ENCODE measurements at regions not wholly inside any gene's neighbourhood (a gene's known extent, or its start where the extent isn't known, plus 50 kb on each side); places are given as distances from the start of the nearest gene placed in this dataset.
"Not testable (repeated sequence)": the region's sequence is repeated elsewhere in the genome, so short reads cannot be mapped to it uniquely, and the experiment has no call there.

DNA sequence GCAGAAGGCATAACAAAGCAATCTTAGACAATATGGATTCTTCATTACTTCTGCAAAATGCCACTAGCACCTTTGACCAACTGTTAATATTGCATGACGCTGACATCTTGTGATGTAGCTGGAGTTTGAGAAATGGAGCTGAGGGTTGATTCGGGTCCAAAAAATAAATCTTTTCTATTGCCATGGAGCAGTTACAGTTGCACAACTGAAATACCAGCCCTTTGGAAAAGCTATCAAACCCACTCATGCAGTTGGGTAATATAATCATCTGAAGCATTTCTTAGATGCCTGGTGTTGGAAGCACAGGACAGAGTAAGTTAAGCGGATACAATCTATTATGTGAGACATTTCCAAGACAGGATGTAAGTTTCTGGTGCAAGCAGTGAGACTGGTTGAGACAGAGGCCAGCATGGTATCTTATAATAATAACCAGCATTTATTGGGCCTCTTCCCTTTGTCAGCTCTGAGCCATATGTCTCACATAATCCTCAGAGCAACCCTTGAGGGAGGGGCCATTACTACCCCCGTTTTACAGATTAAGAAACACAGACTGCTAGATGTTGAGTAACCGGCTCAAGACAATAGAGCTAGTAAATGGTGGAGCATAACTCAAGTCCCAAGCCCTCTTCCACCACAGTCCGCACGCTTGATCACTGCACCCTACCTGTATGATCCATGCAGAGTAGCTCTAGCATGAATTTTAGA lies 74.9 kb upstream of the CAPRIN1 start:
- DNase-seq (ENCODE audit: low spot score) = no peak
- in situ Hi-C loops (cut with HindIII; ENCODE audit: low sequenced_read_pairs) = no loop called here

- in situ Hi-C loops (cut with HindIII; ENCODE audit: low sequenced_read_pairs) = no loop called here
- no peak for DNase-seq (ENCODE audit: low spot score)
Measured at GRCh38 chr11:33974804-33975203, 76.7 kb upstream of the CAPRIN1 start.

- in situ Hi-C loops (cut with HindIII; ENCODE audit: low sequenced_read_pairs); DNase-seq (ENCODE audit: low spot score): not testable (repeated sequence)
Measured at GRCh38 chr11:33971530-33971929, 79.7 kb upstream of the LMO2 start.

GRCh38 chr11:33970984-33971466 lies 79.1 kb upstream of the LMO2 start:
- in situ Hi-C loops (cut with HindIII; ENCODE audit: low sequenced_read_pairs) = no loop called here
- DNase-seq (ENCODE audit: low spot score) = peak; percentile 73

DNA sequence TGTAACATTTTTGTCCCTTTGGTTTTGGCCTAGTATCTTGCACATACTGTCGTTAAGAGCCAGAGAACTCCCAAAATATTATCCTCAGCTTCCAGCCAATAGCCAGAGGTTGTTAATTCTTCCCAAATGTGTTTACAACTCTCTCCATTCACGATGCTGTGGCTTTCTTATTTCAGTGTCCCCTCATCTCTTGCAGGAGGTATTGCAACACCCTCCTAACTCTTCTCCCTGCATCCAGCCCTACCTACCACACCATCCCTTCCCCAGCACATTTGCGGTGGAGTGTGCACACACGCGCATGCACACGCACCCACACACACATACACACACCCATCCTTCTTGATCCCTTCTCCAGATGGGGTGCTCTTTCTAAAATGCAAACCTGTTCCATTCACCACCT lies 75.6 kb upstream of the LMO2 start:
- no peak for DNase-seq (ENCODE audit: low spot score)
- in situ Hi-C loops (cut with HindIII; ENCODE audit: low sequenced_read_pairs) = no loop called here

DNA sequence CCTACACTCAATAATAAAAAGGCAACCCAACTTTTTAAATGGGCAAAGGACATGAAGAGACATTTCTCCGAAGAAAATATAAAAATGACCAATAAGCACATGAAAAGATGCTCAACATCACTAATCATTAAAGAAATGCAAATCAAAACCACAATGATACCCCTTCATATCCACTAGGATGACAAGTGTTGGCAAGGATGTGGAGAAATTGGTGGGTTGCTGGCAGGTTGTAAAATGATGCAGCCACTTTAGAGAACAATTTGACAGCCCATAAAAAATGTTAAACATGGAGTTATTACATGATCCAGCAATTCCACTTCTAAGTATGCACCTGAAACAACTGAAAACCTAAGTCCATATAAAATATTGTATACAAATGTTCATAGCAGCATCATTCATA lies 73.2 kb upstream of the LMO2 start:
- DNase-seq (ENCODE audit: low spot score) = no peak
- in situ Hi-C loops (cut with HindIII; ENCODE audit: low sequenced_read_pairs) = no loop called here

- no peak for DNase-seq (ENCODE audit: low spot score)
- in situ Hi-C loops (cut with HindIII; ENCODE audit: low sequenced_read_pairs) = no loop called here
Measured at GRCh38 chr11:33959855-33960400, 68.1 kb upstream of the LMO2 start.

- no peak for DNase-seq (ENCODE audit: low spot score)
- in situ Hi-C loops (cut with HindIII; ENCODE audit: low sequenced_read_pairs) = no loop called here
Measured at GRCh38 chr11:33957304-33957917, 65.5 kb upstream of the LMO2 start.

DNA sequence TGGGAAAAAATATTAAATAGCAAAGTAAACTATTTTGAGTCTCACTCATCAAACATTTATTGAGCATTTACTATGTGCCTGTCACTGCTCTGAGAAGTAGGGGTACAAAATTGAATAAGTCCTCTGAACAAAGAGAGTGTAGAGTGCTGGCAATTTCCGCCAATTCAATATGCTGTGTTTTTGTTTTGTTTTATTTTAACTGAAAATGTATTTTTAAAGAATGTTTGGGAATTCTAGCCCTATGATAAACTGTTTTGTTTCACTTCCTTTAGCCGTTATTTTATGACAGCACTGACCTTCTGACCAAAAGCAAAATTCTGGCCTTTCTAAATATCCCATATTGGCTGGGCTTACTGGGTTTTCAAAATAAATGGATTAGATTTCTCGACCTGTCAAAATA lies 64.7 kb upstream of the LMO2 start:
- in situ Hi-C loops (cut with HindIII; ENCODE audit: low sequenced_read_pairs) = no loop called here
- DNase-seq (ENCODE audit: low spot score) = no peak

DNA sequence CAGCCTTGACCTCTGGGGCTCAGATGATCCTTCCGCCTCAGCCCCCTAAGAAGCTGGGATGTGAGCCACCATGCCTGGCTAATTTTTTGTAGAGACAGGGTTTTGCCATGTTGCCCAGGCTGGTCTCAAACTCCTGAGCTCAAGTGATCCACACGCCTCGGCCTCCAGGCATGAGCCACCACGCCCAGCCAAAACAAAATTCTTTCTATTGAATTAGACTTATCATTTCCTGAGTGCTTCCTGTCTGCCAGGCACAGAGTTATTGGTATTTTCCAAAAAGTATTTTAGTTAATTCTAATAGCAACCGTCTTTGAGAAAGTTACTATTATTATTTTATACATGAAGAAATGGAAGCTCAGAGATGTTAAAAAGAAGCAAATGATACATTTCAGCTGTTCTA lies 61.4 kb upstream of the LMO2 start:
- in situ Hi-C loops (cut with HindIII; ENCODE audit: low sequenced_read_pairs) = no loop called here
- no peak for DNase-seq (ENCODE audit: low spot score)

DNA sequence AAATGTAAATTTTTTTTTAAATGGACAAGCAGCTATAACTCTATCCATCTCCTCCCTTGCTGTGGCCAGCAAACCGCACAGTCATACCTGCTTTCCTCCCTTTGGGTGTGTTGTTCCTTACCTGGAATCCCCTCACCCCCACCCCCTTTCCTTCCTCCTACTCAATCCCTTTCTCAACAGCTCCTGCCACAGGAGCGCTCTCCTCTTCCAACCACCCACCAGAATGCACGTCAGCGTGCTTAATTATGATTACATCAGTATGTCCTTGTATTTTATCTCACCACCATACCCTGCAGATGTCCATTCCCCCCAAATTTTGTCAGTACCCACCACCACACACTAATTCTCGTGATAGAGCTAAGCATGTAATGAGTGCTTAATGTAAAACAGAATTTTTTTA lies 60.9 kb upstream of the LMO2 start:
- in situ Hi-C loops (cut with HindIII; ENCODE audit: low sequenced_read_pairs) = no loop called here
- no peak for DNase-seq (ENCODE audit: low spot score)

DNA sequence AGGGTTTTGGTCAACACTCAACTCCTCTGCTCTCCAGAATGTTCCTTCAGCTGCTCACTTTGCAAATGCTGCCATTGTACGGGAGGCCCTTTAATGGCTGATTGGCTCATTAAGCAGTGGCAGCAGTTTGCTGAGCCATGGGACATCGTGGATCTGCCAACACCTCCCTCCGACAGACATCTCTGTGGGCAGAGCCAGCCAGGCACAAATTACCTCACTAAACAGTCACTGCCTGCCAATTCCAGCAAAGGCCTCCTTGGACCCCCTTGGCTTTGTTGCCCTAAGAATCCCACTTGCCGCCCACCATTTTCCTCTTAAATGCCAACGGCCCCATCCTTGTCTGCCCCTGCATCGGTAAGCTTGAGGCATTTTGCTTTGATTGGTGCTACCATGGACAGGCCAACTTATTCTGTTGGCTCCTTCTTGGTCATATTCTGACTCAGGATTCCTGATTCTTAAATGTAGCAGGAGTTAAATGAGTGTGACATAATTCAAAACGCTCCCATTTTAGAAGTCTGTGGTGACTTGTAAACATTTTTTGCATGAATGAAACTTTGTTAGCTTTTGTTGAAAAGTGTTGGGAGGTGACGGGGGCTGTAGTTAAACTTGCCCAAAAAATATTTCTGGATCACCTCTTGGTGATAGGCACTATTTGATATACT lies 57.5 kb upstream of the LMO2 start:
- in situ Hi-C loops (cut with HindIII; ENCODE audit: low sequenced_read_pairs) = no loop called here
- peak; percentile 91 for DNase-seq (ENCODE audit: low spot score)

GRCh38 chr11:33948494-33948893 lies 56.6 kb upstream of the LMO2 start:
- in situ Hi-C loops (cut with HindIII; ENCODE audit: low sequenced_read_pairs) = no loop called here
- DNase-seq (ENCODE audit: low spot score) = no peak

GRCh38 chr11:33947918-33948317 lies 56.0 kb upstream of the LMO2 start:
- DNase-seq (ENCODE audit: low spot score) = not testable (repeated sequence)

GRCh38 chr11:33946930-33947329 lies 55.1 kb upstream of the LMO2 start:
- no peak for DNase-seq (ENCODE audit: low spot score)
- in situ Hi-C loops (cut with HindIII; ENCODE audit: low sequenced_read_pairs) = no loop called here

More at GRCh38 chr11:33947918-33948317, 56.0 kb upstream of the LMO2 start:
- in situ Hi-C loops (cut with HindIII; ENCODE audit: low sequenced_read_pairs) = not testable (repeated sequence)

GRCh38 chr11:33945481-33946268 lies 53.8 kb upstream of the LMO2 start:
- in situ Hi-C loops (cut with HindIII; ENCODE audit: low sequenced_read_pairs) = no loop called here

DNA sequence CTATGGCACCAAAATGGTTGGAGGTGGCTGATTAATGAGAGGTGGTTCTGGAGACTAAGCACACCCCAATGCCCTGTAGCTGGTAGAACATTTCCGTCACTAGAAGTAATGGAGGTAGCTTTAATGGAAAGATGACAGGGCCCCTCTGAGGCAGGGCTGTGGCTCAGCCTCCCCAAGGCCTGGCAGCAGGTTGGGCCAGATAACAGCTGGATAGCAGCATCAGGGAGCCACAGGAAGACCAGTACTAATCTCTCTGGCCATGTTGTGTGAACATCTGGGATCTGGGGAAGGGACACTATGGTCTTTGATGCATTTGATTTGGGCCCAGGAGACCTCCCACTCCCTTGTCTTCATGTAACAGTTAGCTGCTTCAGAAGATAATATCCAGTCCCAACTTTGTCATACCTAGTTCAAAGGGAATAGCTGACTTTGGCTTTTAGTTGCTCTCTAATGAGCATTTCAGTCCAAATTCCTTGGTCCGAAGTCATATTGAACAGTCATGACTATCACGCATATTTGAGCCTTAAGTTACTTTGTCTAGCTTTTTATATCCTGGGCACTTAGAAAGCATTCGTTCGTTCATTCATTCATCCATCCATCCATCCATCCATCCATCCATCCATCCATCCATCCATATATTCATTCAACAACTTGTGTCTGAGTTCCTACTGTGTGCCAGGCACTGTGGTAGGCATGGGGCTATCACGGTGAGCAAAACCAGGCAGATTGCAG lies 53.0 kb upstream of the LMO2 start:
- no peak for DNase-seq (ENCODE audit: low spot score)
- in situ Hi-C loops (cut with HindIII; ENCODE audit: low sequenced_read_pairs) = no loop called here

More at GRCh38 chr11:33945481-33946268, 53.8 kb upstream of the LMO2 start:
- DNase-seq (ENCODE audit: low spot score) = no peak

DNA sequence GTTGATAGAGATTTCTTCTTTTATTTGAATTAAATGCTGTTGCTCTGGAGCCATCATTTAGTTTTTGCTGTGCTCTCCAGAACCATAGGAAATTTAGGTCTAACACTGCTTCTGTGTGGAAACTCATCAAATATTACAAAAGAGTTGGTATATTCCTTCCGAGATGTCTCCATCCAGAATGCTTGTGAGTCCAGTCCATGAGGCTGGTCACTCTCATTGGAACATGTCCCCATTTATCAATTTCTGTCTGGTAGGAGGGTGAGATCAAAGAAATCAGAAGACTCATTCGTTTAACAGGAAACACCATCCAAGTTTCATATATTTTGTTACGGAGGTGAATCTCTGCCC lies 52.4 kb upstream of the LMO2 start:
- no peak for DNase-seq (ENCODE audit: low spot score)
- in situ Hi-C loops (cut with HindIII; ENCODE audit: low sequenced_read_pairs) = no loop called here

GRCh38 chr11:33942954-33943353 lies 51.1 kb upstream of the LMO2 start:
- DNase-seq (ENCODE audit: low spot score) = peak; percentile 7
- in situ Hi-C loops (cut with HindIII; ENCODE audit: low sequenced_read_pairs) = no loop called here

Data from G401 (cell line).